HG03378 (cell line): ENCODE measurements at regions not wholly inside any gene's neighbourhood (a gene's known extent, or its start where the extent isn't known, plus 50 kb on each side); places are given as distances from the start of the nearest gene placed in this dataset.

ENCODE experiments used
- ATAC-seq: cut with Tn5 transposase; IDR thresholded peaks from one replicate; pipeline ENCODE4 v1.9.1; 2021; ENCODE audit warnings: mild to moderate bottlenecking, moderate library complexity; ENCODE audit not compliant: unreplicated experiment

DNA sequence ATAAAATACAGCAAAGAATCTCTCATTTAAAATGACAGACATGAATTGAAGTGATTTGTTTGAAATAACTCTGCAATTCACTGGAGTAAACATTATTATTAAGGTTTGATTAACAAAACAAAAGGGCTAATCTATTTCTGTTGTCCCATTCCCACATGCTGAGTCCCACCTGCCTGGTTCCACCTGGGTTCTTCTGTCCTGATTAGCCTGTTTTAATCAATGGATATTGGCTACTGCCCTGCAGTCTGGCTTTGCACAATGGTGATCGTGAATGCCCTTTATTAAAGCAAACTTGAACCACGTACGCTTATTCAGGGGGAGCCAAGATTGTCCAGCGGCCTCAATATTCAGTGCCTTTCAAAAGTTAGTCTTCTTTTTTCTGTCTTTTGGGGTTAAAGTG lies 72.8 kb upstream of the CDH19 start:
- no peak for ATAC-seq

GRCh38 chr18:66674286-66674685 lies 70.4 kb upstream of the CDH19 start:
- no peak for ATAC-seq

GRCh38 chr18:66668706-66669105 lies 64.8 kb upstream of the CDH19 start:
- no peak for ATAC-seq

- ATAC-seq = no peak
Observed at GRCh38 chr18:66662632-66663031, 58.7 kb upstream of the CDH19 start.

GRCh38 chr18:66655407-66655806 lies 51.5 kb upstream of the CDH19 start:
- ATAC-seq = no peak
